PC-9 (cell line): ENCODE measurements at regions not wholly inside any gene's neighbourhood (a gene's known extent, or its start where the extent isn't known, plus 50 kb on each side); places are given as distances from the start of the nearest gene placed in this dataset.

Experiments used
- BruUV-seq: library from RNA; stranded (reverse); fragments of 400-500 nt; replicated peaks from 2 replicates; lab custom pipeline; 2021; lab: Mats Ljungman, UMichigan
- CTCF ChIA-PET: fragments of 300-600 bp; sonication (Branson Sonifier 250); formaldehyde crosslinking; loops from one replicate; lab custom pipeline; 2022; ENCODE audit warnings: antibody characterized with exemption; lab: Charles Lee
- POLR2A ChIA-PET: fragments of 300-600 bp; sonication (Branson Sonifier 250); formaldehyde crosslinking; loops from one replicate; lab custom pipeline; 2022; ENCODE audit warnings: antibody characterized with exemption; ENCODE audit not compliant: unreplicated experiment; lab: Charles Lee
- DNase-seq, 2 experiments: peaks; one replicate each; pipeline versions ENCODE4 v3.0.0 to v3.0.0-alpha.2; 2015 to 2022; ENCODE audit warnings: mixed read lengths in 1 of 2
- H2AFZ ChIP-seq: fragments of 200-600 bp; sonication (generic); 2 replicates; pipeline ENCODE4 v1.8.1; 2017; ENCODE audit warnings: antibody characterized with exemption
- H3F3A ChIP-seq: fragments of 200-600 bp; sonication (generic); 2 replicates; pipeline ENCODE4 v1.8.1; 2017; ENCODE audit warnings: antibody characterized with exemption, mild to moderate bottlenecking, low read depth; ENCODE audit not compliant: insufficient read depth
- H3K27ac ChIP-seq: fragments of 200-600 bp; sonication (generic); 2 replicates; pipeline ENCODE4 v1.6.1; 2016; ENCODE audit warnings: mixed run types
- H3K27me3 ChIP-seq: fragments of 200-600 bp; sonication (generic); 2 replicates; pipeline ENCODE4 v1.6.1; 2016; ENCODE audit warnings: low read depth, mixed run types; ENCODE audit not compliant: insufficient read depth
- H3K36me3 ChIP-seq: fragments of 200-600 bp; sonication (generic); 2 replicates; pipeline ENCODE4 v1.6.1; 2016; ENCODE audit warnings: low read depth, mixed run types
- H3K4me1 ChIP-seq: fragments of 200-600 bp; sonication (generic); replicated peaks from 2 replicates; pipeline ENCODE4 v1.6.1; 2016; ENCODE audit warnings: mixed run types; ENCODE audit not compliant: insufficient read depth
- H3K4me2 ChIP-seq: fragments of 200-600 bp; sonication (generic); 2 replicates; pipeline ENCODE4 v1.6.1; 2017; ENCODE audit warnings: mixed run types
- H3K4me3 ChIP-seq: fragments of 200-600 bp; sonication (generic); 2 replicates; pipeline ENCODE4 v1.6.1; 2016; ENCODE audit warnings: mixed run types
- H3K79me2 ChIP-seq: fragments of 200-600 bp; sonication (generic); 2 replicates; pipeline ENCODE4 v1.6.1; 2017; ENCODE audit warnings: low read depth, mixed run types
- H3K9me2 ChIP-seq: fragments of 200-600 bp; sonication (generic); 2 replicates; pipeline ENCODE4 v1.8.1; 2017; ENCODE audit warnings: mild to moderate bottlenecking; ENCODE audit not compliant: insufficient read depth
- H3K9me3 ChIP-seq: fragments of 200-600 bp; sonication (generic); 2 replicates; pipeline ENCODE4 v1.8.1; 2016; ENCODE audit warnings: low read depth; ENCODE audit not compliant: insufficient read depth
- H4K20me1 ChIP-seq: fragments of 200-600 bp; sonication (generic); 2 replicates; pipeline ENCODE4 v1.8.1; 2017; ENCODE audit not compliant: insufficient read depth
- EZH2 ChIP-seq: fragments of 200-600 bp; sonication (generic); IDR thresholded peaks from 2 replicates; pipeline ENCODE4 v1.8.0; 2017; ENCODE audit warnings: antibody characterized with exemption, low read depth
- intact Hi-C: fragments of 100-400 bp; cut with micrococcal nuclease; formaldehyde crosslinking; loops from one replicate; pipeline ENCODE4 v1.10.0; 2022; ENCODE audit not compliant: unreplicated experiment
- TF ChIP-seq, protein P1 (sequence below): fragments of 200-600 bp; sonication (generic); conservative IDR thresholded peaks from 2 replicates; pipeline ENCODE4 v1.6.1; 2017; ENCODE audit warnings: mixed run types, antibody characterized with exemption, mild to moderate bottlenecking, moderate library complexity

DNA sequence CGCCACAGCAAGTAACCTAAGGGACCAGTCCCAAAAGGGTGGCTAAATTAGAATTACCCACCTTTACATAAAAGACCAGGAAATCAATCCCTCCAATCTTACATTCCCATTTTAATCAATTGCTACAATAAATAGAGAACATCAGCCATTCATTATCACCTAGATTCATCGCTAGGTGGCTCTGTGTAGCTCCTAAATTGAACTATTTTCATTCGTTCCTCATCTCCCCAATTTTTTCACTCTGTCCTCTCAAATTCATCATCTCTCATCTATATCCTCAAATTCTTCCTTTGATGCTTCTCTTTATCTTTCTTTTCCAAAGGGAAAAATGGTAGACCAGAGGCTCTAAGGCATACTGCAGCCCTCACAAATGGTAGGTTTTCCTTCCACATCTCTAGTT, 108.2 kb upstream of the TNC start:
- H3K4me2 ChIP-seq = no peak overlapping the region
- H4K20me1 ChIP-seq = no peaks in the 10 kb centered on the region
- no peak overlapping the region for H3K4me3 ChIP-seq
- H3K9me2 ChIP-seq = no peaks in the 10 kb centered on the region
- intact Hi-C loops = loop anchor here (1.0 to 5.0 kb wide), 2 partner anchors 209 to 298 kb away; no protein-coding TSS in a partner anchor
- no peaks in the 10 kb centered on the region for H3F3A ChIP-seq
- no peaks in the 10 kb centered on the region for H3K27me3 ChIP-seq
- no peak for TF ChIP-seq EZH2
- TF ChIP-seq, protein P1, sequence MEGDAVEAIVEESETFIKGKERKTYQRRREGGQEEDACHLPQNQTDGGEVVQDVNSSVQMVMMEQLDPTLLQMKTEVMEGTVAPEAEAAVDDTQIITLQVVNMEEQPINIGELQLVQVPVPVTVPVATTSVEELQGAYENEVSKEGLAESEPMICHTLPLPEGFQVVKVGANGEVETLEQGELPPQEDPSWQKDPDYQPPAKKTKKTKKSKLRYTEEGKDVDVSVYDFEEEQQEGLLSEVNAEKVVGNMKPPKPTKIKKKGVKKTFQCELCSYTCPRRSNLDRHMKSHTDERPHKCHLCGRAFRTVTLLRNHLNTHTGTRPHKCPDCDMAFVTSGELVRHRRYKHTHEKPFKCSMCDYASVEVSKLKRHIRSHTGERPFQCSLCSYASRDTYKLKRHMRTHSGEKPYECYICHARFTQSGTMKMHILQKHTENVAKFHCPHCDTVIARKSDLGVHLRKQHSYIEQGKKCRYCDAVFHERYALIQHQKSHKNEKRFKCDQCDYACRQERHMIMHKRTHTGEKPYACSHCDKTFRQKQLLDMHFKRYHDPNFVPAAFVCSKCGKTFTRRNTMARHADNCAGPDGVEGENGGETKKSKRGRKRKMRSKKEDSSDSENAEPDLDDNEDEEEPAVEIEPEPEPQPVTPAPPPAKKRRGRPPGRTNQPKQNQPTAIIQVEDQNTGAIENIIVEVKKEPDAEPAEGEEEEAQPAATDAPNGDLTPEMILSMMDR = peak; percentile 55
- H3K36me3 ChIP-seq = no peaks in the 10 kb centered on the region
- no peaks in the 10 kb centered on the region for H3K79me2 ChIP-seq
- no peak overlapping the region for H3K27ac ChIP-seq
- POLR2A ChIA-PET = no interaction called here
- CTCF ChIA-PET = interaction anchor here (0.7 to 0.8 kb wide), 2 partner anchors 298 to 364 kb away, joined by 3 to 5 read pairs; no protein-coding TSS in a partner anchor
- no peaks in the 10 kb centered on the region; the same call in 1 of the 2 replicates for H3K9me3 ChIP-seq
- no TSS peak for BruUV-seq
- H3K4me1 ChIP-seq = no peaks in the 10 kb centered on the region
- no peak for DNase-seq
- H2AFZ ChIP-seq = no peak overlapping the region

DNA sequence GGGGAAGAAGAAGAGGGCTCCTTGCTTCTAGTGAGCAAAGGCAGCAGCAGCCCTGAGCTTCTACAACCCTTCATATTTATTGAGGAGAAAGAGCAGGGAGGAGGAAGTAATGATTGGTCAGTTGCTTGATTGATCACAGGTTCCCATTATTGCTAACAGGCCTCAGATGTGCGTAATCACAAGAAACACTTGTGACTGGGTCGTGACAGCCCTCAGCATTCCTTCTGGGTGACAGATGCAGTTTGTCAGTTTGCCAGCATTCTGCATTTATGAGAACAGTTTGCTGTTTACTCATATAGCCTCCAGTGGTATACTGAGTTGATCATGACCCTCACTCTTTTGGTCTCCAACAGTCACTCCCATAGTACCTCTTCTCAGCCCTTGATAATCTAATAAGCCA, 111.5 kb upstream of the TNC start:
- intact Hi-C loops = loop anchor here (5.0 kb wide), 1 partner anchor 212 kb away; no protein-coding TSS in a partner anchor
- Histone ChIP-seq H3F3A (peaks cover 4% of the 10 kb centered on the region; the same call in 1 of the 2 replicates), H3K79me2 (no peaks in the 10 kb centered on the region), H3K9me2 (no peaks in the 10 kb centered on the region), H3K27me3 (no peaks in the 10 kb centered on the region), H2AFZ (no peak overlapping the region), H3K4me3 (no peak overlapping the region), H3K4me1 (peaks cover 15% of the 10 kb centered on the region), H3K4me2 (no peak overlapping the region), H4K20me1 (no peaks in the 10 kb centered on the region), H3K9me3 (no peaks in the 10 kb centered on the region; the same call in 1 of the 2 replicates), H3K27ac (no peak overlapping the region), H3K36me3 (no peaks in the 10 kb centered on the region)
- CTCF ChIA-PET = no interaction called here
- POLR2A ChIA-PET = no interaction called here
- TF ChIP-seq EZH2 = no peak
- TF ChIP-seq, protein P1 = no peak
- no TSS peak for BruUV-seq
- no peak for DNase-seq

DNA sequence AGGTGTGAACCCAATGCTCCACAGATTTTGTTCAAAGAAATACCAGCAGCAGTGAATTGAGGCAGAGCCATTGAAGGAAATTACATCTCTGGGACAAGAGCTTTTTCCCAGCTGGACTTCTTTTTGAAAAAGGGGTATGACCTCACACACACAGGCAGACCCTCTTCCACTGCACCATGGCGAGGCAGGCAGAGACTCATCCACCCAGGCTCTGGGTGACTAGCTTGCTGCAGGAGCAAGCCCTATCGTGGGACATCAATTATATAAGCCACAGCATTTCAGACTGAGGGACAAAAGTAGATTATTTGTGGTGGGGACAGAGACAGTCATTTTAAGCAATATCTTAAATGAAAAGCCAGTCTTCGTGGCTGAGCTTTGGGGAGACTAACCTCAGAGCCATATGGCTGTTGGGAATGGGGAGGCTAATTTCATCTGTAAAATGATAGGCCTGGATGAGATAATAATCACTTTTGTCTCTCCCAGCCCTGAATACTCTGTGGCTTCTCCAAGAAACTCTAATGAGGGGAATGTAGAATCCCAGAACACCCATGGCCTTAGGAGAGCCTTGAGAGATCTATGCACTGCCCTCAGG, 113.1 kb upstream of the TNC start:
- no peak overlapping the region for H3K4me2 ChIP-seq
- no peak overlapping the region for H3K27ac ChIP-seq
- no peaks in the 10 kb centered on the region for H3K36me3 ChIP-seq
- ChIA-PET POLR2A (no interaction called here), CTCF (no interaction called here)
- H3K4me3 ChIP-seq = no peak overlapping the region
- TF ChIP-seq, protein P1 = no peak
- TF ChIP-seq EZH2 = no peak
- no peaks in the 10 kb centered on the region for H4K20me1 ChIP-seq
- H3K4me1 ChIP-seq = peaks cover 18% of the 10 kb centered on the region
- no TSS peak for BruUV-seq
- no peaks in the 10 kb centered on the region for H3K79me2 ChIP-seq
- H2AFZ ChIP-seq = no peak overlapping the region
- no peak for DNase-seq
- intact Hi-C loops = no loop called here
- no peaks in the 10 kb centered on the region; the same call in 1 of the 2 replicates for H3K9me3 ChIP-seq
- H3F3A ChIP-seq = peaks cover 5% of the 10 kb centered on the region; the same call in 1 of the 2 replicates
- H3K9me2 ChIP-seq = no peaks in the 10 kb centered on the region
- no peaks in the 10 kb centered on the region for H3K27me3 ChIP-seq
